ENCODE measurements at regions not wholly inside any gene's neighbourhood (a gene's known extent, or its start where the extent isn't known, plus 50 kb on each side); places are given as distances from the start of the nearest gene placed in this dataset.

DNA sequence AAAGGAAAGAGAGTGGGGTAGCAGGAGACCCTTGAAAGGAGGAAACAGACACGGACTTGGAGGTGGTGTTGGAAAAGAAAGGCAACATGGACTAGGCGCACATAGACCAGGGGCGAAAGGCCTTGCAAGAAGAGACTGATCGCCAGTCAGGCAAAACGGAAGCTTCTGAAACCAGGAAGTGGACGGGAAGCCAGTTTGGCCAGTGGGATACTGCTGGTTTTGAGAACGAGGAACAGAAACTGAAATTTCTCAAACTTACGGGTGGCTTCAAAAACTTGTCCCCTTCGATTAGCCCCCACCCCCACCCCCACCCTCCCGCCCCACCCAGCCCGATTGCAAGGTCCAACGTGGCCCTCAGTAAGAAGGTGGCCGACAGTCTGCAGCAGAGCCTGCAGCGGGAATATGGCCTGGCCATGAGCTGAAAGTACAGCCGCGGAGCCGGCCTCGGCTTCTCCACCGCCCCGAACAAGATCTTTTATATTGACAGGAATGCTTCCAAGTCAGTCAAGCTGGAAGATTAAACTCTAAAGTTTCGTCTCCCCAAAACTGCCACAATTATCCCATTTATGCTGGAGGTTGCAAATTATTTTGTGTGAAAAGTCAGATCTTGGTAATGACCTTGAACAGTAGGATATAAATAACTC lies 364.7 kb downstream of the BCAT1 start:
- peak in 2 of 42 donors; percentile 8 to 9 for DNase-seq
- intact Hi-C loops (cut with DNase I): no loop called here

DNA sequence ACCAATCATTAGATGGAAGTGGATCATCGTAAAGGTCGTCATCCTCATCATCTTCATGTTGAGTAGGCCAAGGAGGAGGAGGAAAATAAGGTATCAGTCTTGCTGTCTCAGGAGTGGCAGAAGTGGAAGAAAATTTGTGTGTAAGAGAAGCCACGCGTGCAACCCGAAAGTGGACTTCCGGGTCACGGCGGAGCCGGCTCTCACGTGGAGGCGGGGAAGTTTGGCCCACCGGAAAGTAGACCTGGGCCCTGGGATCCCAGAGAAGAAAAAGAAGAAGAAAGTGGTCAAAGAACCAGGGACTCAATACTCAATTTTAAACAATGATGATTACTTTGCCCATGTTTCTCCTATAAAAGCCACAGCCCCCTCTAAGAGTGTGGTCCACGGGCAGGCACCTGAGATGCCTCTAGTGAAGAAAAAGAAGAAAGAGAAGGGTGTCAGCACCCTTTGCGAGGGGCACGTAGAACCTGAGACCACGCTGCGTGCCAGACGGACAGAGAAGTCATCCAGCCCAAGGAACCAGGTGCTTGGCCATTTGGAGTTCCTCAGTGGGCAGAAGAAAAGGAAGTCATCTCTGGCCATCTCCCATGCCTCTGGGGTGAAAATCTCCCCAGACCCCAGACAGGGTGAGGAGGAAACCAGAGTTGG lies 365.8 kb downstream of the BCAT1 start:
- no peak for DNase-seq
- intact Hi-C loops (cut with DNase I): no loop called here

DNA sequence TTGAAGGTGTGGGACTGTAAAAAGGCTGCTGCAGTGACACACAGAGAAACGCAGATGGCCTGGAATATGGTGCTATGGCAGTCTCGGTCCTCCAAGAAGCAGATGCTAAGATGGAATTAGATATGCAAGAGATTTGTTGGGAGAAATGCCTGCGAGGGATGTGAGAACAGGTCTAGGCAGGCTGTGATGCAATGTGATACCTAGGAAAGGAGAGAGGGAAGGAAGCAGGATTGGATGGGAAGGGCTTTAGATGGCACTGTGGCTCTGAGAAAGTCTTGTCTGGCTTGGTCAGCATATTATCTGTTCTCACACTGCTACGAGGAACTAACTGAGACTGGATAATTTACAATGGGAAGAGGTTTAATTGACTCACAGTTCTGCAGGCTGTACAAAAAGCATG lies 374.4 kb downstream of the BCAT1 start:
- intact Hi-C loops (cut with DNase I): no loop called here

DNA sequence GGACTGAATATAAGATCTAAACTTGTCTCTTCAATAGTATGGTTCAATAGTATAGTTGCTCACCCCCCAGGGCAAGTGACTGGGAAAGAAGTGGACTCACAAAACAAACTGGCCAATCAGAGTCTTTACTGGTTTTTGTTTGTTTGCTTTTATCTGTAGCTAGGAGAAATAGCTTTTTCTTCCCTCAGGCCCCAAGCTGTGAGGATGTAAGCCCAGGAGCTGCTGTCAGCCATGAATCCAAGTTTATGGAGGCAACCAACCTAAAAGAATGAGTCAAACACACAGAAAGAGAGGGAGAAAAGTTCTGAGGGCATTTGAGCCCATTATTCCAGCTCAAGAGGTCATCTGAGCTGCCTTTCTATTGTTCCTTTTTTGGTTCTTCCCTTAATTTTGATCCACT lies 375.3 kb downstream of the BCAT1 start:
- DNase-seq: no peak
- intact Hi-C loops (cut with DNase I): no loop called here

More for the DNA sequence above, 374.4 kb downstream of the BCAT1 start:
- DNase-seq: no peak

DNA sequence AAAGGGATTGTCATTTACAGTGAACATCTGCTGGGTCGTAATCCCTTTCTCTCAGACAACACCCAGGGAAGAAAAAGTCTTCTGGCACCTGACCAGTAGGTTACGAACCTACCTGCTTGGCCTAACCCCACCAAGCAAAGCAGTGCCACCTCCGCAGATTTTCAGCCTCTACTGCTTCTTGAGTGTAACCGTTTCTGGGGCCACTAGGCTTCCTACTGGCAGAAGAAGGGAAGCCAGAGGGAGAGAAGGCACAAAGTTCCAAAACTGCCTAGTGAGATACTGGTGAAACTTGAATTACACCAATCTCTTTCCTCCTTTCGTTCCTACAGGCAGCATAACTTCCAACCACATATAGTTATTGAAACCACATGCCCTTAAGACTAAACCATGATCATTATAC lies 383.6 kb downstream of the BCAT1 start:
- no peak for DNase-seq
- intact Hi-C loops (cut with DNase I): no loop called here

DNA sequence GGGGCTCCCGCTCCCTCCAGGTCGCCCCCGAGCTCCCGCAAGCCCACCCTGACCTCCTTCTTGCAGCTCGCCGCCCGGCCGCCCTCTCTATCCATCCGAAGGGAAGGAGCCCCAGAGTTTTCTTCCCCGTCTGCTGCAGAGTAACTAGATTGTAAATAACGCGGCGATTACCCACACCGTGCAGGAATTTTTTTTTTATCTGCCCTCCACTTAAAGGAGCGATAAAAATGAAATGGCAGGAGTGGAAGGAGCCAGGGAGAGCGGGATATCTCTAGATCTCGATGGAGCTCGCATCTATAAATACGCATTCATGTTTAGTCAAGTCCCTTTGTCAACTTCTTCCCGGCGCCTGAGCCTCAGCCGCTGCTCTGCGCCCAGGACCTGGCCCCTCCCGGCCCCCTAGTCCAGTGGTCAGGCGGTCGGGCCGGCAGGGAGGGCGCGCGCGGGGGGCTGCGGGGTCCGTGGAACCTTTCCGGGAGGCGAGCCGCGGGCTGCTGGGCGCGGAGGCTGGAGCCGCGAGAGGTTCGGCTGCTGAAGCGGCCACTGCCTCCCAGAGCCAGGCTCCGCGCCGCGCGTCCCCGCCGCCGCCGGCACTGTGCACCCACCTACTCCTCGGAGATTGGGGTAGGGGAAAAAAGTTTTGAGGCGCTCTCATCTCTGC lies 386.0 kb downstream of the BCAT1 start:
- intact Hi-C loops (cut with DNase I): no loop called here
- peak in 36 of 42 donors; percentile 9 to 66 (median 38) for DNase-seq

DNA sequence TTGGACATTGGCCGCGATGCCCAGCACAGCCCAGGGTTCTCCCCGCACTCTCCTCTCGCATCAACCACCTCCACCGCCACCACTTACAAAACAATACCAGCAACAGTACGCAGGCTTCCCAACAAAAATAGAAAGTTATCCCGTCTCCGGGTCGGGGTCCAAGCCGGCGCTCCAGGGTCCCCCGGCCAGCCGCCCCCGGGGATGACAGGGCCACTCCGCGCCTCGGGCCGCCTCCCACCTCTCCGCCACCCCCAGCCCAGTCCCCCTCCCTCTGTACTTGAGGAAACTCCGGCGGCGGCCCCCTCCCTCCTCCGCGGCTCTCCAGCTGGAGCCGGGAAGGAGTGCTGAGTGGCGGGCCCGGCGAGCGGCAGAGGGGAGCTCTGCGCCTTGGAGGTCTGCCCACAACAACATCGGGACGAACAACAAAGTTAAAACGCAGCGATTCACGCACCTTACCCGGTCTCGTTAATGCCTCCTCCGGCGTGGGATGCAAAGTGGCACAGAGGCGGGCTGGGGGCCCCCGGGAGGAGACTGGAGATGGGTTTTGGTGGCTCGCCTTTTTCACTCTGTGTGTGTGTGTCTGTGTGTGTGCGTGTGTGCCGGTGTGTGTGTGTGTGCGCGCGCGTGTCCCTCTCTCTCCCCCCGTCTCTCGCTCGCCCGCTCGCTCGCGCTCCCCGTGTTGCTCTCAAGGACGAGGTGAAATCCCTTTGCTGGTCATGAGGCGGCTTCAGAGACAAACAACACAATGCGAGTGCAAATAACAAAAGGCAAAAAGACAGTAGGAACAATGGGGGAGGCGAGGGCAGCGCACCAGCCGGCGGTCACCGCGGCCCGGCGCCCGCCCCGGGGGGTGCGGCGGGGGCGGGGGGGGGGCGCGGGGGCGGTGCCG lies 386.8 kb downstream of the BCAT1 start:
- intact Hi-C loops (cut with DNase I): no loop called here
- DNase-seq: peak in 41 of 42 donors; percentile 14 to 76 (median 55)

DNA sequence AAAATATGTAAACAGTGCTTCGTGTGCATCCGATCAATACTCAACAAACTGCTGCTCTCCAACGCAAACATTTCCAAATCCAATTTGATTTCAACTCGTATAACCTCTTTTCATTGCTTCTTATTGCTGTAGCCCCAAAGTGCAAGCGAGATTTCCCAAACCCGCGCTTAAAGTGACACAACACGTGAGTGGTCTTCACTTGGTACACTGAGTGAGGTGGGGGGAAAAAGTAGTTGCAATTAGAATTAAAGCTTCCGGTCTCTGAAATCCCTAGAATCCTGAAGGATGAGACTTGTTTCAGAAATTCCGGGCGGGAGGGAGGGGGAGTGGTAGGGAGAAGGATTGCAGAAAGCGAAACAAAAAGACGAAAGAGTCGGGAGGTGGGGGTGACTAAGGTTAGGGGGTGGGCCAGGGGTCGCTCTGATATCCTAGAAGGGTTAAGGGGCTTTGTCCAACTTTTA lies 387.5 kb downstream of the BCAT1 start:
- DNase-seq: peak in 1 of 42 donors; percentile 9
- intact Hi-C loops (cut with DNase I): no loop called here

DNA sequence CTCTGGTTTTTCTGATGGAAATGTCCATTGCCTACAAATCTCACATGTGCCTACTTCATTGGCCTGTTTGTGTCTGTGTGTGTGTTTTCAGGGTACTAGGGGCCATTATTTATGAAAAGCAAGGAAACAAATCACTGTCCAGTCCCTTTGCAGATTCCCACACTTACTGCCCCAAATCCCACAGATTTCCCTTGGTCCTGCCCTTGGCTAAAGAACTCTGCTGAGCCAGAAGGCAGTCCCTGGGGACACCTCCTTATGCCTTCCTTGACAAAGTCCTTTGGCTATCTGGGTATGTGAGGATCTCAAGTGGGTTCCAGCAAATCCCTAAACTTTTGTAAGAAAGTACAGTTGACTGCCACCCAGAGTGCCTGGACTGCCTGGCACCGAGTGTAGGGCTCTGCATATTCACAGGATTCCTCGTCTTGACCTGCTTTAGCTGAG lies 388.1 kb downstream of the BCAT1 start:
- intact Hi-C loops (cut with DNase I): no loop called here
- peak in 2 of 42 donors; percentile 12 to 23 for DNase-seq

DNA sequence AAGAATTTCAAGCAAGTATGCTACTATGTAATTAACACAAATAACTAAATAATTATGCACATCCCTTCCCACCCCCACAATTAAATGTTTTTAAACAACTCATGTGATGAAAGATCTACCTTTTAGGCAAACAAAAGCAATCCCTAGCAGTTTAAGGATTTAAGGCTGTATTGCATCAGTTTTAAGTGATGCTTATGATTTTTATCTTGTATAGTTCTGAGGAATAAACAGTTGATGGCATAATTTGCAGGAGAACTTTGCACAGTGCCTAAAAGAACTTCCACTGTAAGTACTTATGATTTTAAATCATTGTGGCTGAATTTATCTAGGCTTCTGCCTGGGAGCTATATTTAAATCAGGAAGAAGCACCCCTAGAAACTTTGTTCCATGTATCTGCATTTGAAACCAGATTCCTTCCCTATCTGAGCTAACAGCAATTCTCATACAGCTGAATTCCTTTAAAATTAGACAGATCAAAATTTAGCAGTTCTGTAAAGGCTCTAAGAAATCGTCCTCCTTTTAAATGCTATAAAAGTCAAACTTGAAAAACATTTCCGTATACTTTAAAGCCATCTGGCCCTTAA lies 388.6 kb downstream of the BCAT1 start:
- intact Hi-C loops (cut with DNase I): no loop called here
- DNase-seq: no peak

DNA sequence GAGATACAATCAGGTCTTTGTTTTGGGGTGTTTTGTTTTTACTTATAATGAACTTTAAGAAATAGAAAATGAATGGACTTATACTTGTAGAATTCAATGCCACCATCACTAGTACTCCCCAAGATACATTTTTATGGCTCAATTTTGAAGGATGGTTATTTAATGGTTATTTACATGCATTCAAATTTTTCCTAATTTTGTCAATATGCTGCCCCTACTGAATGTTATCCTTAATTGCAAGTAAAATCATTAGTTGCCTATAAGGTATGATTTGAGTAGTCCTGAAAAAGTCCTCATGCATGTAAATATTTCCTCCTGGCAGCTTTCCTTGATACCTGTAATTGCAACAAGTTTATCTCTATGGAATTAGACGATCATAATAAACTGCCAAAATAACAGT lies 391.2 kb downstream of the BCAT1 start:
- intact Hi-C loops (cut with DNase I): no loop called here
- no peak for DNase-seq

DNA sequence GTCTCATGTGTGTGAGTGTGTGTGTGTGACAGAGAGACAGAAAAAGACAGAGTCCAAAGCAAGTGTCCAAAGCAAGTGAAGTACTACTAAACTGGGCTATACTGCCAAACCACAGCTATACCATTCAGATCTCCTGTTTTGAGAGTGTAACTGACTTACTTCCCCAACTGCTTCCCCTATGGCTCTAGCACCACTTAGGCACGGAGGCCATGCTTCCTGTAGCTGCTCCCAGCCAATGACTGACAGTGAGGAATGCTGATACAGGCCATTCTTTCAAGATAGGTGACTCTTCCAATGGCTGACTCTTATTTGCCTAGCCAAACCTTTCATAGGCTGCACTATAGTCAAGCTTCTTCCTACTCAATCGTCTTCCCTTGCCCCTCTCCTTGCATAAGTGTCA lies 393.2 kb downstream of the BCAT1 start:
- no peak for DNase-seq
- intact Hi-C loops (cut with DNase I): no loop called here

DNA sequence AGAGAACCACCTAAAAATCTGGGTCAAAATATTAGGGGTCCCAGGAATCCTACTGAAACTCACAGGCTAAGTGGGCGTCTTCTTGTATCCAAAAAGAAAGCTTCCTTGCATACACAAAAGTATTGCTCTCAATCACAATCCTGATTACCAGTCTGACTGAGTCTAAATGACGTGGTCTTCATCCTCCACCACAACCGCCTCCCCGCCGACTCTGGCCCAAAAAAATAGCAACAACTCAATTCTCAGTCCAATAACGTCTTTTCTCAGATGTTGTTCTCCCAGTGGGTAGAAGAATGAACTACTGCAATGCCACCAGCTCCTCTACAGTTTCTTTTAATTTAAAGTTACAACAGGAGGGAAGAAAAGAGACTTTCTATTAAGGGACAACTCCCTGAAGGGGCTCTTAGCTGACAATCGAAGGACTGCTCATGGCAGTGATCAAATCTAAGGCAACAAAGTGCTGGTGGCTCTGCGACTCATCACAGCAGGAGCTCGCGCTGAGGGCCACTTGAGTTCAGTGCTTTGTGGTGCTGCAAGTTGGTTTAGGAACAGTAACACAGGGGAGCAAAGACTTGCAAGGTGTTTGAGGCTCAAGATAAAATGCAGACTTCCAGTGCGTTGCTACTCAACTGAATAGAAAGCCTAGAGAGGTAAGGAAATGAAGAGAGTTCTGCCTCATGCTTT lies 394.1 kb downstream of the BCAT1 start:
- DNase-seq: peak in 2 of 42 donors; percentile 18 to 39
- intact Hi-C loops (cut with DNase I): no loop called here

DNA sequence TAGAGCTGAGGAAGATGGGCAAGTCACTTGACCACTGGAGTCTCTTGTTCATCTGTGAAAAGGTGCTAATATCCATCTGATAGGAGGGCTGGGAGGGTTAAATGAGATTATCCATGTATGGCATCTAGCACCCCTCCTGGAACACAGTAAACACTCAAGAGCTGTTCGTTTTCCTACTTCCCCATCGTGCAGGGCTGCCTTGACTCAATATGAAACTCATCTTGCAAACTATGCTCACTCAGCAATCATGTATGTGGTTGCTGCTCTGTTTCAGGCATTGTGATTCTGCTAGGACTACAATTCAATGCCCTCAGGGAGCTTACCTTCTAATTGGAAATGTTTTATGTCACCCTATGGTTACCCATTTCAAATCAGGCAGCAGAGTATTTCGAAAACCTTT lies 395.6 kb downstream of the BCAT1 start:
- DNase-seq: no peak
- intact Hi-C loops (cut with DNase I): no loop called here

DNA sequence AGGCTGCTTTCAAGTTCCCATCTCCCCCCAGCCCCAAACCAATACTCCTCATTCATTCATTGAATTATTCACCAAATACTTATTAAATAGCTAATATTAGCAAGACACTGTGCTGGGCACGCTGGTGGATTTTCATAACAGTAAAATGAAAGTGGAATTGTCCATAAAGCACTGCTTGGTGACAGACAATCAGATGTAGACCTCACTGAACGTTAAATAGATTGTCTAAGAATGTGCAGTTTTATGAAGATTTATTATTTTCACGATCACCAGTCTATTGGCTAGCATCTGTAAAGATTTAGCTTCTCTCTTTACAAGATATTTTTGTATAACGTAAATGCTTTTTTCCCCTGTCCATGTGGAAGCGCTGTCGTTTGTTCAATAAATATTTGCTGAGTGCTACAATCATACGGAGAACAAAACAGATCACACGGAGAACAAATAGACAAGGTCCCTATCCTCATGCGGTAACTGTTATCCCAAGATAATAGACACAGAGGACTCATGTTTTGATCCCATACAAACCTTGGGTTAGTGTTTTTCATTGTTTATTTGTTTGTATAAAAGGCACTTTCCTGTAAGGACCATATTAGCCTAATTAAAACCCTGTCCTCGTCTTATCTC lies 397.6 kb downstream of the BCAT1 start:
- DNase-seq: no peak
- intact Hi-C loops (cut with DNase I): no loop called here

DNA sequence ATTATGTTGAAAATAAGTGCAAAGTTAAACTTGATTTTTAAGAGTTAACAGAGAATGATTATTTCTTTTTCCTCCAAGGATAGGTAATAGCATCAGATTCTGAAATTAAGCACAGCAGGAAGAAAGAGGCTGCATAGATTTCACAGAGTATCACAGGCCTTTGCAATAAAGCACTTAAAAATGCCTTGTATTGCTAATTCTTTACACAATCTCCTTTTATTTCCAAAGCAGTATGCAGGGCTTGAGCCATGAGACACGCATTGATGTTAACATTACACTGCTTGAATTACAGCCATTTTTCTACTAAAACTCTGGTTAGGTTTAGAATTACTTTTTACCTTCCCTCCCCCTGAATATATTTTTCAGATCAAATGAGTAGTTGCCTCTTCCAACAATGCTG lies 398.3 kb downstream of the BCAT1 start:
- intact Hi-C loops (cut with DNase I): no loop called here
- DNase-seq: no peak

DNA sequence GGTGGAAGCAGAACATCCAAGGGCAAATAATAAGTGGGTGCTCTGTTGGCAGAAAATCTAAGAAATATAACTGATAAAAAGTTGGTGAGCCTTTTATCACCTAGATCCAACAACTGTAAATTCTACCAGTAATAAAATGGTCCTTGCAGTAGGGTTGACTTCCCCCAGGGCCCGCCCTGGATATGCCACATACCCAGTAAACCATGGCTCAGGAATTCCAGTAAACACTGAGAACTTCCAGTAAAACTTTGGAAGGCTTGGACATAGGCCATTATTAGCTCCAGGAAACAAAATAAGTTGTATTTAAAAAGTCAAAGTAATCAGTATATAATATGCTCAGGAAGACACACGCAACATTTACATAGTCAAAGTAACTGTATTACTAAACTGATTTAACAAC lies 402.2 kb downstream of the BCAT1 start:
- DNase-seq: no peak
- intact Hi-C loops (cut with DNase I): no loop called here

DNA sequence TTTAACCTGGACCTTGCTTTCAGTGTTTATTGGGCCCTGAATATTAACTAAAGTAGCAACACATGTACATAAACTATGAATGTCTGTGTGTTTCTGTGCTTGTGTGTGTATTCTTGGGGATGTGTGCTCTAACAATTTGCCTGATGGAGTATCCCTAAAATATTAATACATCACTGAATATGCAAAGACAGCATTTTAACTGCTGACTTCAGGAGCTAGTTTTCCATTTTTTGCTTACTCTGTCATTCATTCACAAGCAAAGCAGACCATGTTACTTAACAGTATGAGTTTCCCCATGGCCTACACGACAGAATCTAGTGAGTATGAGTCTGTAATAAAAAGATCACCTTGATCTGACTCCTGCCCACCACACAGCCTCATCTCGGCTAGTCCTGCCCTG lies 402.8 kb downstream of the BCAT1 start:
- no peak for DNase-seq
- intact Hi-C loops (cut with DNase I): no loop called here
